Keratinocyte (primary cell): ENCODE measurements at regions not wholly inside any gene's neighbourhood (a gene's known extent, or its start where the extent isn't known, plus 50 kb on each side); places are given as distances from the start of the nearest gene placed in this dataset.

ENCODE experiments used
- EZH2 ChIP-seq: IDR thresholded peaks from one replicate; pipeline ENCODE4 v1.6.1; 2012; ENCODE audit warnings: inconsistent platforms, mild to moderate bottlenecking, low read length, moderate library complexity
- TF ChIP-seq, protein P1 (sequence below), 3 experiments: IDR thresholded peaks in 1 of 3; conservative IDR thresholded peaks in 1 of 3; optimal IDR thresholded peaks in 1 of 3; 2 replicates in 2 of 3; 3 replicates in 1 of 3; pipeline versions ENCODE3 to v1.5.1; 2011; ENCODE audit warnings: low read length in 3 of 3, mild to moderate bottlenecking in 3 of 3, moderate library complexity in 2 of 3, control low read depth in 1 of 3, inconsistent platforms in 1 of 3; ENCODE audit not compliant: insufficient read depth in 2 of 3; ENCODE audit errors: extremely low read depth in 1 of 3

DNA sequence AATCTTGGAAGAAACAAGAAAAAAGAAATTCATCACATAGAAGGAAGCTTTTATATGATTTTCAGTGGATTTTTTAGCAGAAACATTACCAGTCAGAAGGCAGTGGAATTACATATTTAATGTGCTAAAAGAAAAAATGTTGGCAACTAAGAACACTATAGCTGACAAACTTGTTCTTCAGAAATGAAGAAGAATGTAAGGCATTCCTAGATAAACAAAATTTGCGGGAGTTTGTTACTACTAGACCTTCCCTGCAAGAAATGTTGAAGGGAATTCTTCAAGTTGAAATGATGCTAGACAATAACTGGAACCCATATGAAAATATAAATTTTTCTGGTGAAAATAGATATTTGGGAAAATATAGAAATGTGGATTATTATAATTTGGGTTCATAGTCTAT lies 718.3 kb upstream of the GRAMD2B start:
- TF ChIP-seq, protein P1, sequence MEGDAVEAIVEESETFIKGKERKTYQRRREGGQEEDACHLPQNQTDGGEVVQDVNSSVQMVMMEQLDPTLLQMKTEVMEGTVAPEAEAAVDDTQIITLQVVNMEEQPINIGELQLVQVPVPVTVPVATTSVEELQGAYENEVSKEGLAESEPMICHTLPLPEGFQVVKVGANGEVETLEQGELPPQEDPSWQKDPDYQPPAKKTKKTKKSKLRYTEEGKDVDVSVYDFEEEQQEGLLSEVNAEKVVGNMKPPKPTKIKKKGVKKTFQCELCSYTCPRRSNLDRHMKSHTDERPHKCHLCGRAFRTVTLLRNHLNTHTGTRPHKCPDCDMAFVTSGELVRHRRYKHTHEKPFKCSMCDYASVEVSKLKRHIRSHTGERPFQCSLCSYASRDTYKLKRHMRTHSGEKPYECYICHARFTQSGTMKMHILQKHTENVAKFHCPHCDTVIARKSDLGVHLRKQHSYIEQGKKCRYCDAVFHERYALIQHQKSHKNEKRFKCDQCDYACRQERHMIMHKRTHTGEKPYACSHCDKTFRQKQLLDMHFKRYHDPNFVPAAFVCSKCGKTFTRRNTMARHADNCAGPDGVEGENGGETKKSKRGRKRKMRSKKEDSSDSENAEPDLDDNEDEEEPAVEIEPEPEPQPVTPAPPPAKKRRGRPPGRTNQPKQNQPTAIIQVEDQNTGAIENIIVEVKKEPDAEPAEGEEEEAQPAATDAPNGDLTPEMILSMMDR (optimal IDR thresholded peaks at IDR 0.05 in 1 of 3, IDR thresholded peaks at IDR 0.05 in 1 of 3, conservative IDR thresholded peaks at IDR 0.05 in 1 of 3; ENCODE audit: extremely low read depth in 1 of 3, insufficient read depth in 2 of 3, low read length in 3 of 3): no peak
- TF ChIP-seq EZH2: no peak
